HK-2 (cell line): ENCODE measurements at regions not wholly inside any gene's neighbourhood (a gene's known extent, or its start where the extent isn't known, plus 50 kb on each side); places are given as distances from the start of the nearest gene placed in this dataset.
"Not testable (repeated sequence)": the region's sequence is repeated elsewhere in the genome, so short reads cannot be mapped to it uniquely, and the experiment has no call there.

ENCODE experiments used
- DNase-seq: peaks from one replicate; pipeline ENCODE4 v3.0.0-alpha.2; 2018; ENCODE audit not compliant: unreplicated experiment

DNA sequence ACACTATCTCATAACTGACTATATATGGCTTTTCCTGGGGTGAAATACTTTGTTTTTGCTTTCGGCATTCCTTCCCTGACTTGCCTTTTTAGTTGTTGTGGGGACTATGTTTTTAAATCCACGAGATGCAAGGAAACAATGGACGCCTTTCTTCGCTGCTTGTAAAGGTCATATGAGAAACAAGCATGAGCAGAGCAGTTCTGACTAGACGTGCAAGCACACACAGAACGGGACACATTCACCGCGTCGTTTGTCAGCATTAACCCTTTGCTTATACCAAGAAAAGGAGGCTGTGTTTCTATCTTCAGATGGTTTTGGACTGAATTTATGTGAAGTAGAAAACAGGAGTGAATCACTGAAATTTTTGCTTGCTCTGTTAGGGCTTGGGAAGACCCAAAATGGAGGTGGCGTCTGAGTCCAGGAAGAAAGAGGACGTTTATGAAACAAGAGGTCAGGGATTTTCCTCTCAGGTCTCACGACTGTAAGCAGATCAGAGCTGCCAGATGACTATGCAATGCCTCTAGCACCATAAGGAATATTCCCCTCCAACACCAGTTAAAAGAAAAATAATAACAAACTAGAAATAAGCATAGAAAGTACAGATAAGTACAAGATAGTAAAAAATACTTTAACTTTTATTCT, 358.9 kb downstream of the DLEU7 start:
- DNase-seq = no peak

GRCh38 chr13:50485979-50486935, 357.2 kb downstream of the DLEU7 start:
- DNase-seq = no peak

DNA sequence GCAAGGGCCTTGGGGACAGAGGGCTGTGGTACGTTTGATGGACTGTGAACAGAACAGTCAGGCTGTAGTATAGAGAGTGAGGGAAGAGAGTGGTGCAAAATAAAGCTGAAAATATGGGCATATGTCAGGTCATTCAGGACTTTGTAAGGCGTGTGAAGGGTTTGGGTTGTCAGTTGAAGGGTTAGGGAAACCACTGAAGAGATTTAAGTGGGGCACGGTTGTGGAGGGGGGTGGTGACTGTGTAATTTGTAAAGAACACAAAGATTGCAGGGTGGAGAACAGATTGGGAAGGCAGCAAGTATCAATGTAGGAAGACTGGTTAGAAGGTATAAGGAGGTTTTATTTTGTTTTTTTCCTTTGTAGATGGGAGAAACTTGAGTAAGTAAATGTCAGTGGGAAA, 349.8 kb downstream of the DLEU7 start:
- no peak for DNase-seq

- DNase-seq = no peak
Measured at GRCh38 chr13:50494138-50494537, 349.4 kb downstream of the DLEU7 start.

GRCh38 chr13:50503212-50503611, 340.3 kb downstream of the DLEU7 start:
- DNase-seq = not testable (repeated sequence)

GRCh38 chr13:50509167-50509566, 334.3 kb downstream of the DLEU7 start:
- DNase-seq = no peak

- no peak for DNase-seq
Measured at GRCh38 chr13:50509771-50510441, 333.6 kb downstream of the DLEU7 start.

DNA sequence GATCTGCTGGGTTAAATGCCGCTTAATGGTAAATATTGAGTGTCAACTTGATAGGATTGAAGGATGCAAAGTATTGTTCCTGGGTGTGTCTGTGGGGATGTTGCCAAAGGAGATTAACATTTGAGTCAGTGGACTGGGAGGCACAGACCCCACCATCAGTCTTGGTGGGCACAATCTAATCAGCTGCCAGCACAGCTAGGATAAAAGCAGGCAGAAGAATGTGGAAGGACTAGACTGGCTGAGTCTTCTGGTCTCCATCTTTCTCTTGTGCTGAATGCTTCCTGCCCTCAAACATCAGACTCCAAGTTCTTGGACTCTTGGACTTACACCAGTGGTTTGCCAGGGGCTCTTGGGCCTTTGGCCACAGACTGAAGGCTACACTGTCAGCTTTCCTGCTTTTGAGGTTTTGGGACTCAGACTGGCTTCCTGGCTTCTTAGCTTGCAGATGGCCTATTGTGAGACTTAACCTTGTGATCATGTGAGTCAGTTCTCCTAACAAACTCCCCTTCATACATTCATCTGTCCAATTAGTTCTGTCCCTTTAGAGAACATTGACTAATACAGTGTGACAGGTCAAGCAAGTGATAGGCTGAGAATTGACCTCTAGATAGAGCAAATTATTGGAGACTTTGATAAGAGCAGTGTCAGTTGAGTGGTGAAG, 332.5 kb downstream of the DLEU7 start:
- not testable (repeated sequence) for DNase-seq

- no peak for DNase-seq
Measured at GRCh38 chr13:50511877-50512341, 331.6 kb downstream of the DLEU7 start.

- no peak for DNase-seq
Measured at GRCh38 chr13:50512474-50513299, 330.8 kb downstream of the DLEU7 start.

DNA sequence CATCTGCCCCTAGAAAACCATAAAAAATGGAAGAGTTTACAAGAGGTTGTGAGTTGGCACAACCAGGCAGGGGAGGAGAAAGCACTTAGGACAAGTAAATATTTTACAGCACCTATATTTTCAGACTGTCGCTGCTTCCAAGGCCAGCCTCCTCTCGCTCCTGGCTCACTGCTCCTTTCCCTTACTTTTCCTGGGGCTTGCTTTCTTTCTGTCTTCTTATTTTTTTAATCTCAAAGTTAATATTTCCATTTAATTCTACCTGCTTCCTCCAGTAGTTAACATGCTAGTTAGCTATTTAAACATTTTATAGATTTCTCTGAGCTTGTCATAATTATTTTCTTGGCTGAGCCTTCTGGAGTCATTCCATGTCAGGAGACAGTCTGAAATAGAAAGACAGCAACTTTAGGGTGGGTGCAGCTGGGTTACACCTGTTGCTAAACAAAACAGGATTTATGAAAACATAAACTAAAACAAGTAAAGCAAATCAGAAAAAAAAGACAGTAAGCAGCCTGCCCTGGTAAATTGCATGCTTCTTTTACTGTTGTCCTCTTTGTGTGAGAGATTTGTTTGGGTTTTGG, 330.1 kb downstream of the DLEU7 start:
- DNase-seq = no peak

DNA sequence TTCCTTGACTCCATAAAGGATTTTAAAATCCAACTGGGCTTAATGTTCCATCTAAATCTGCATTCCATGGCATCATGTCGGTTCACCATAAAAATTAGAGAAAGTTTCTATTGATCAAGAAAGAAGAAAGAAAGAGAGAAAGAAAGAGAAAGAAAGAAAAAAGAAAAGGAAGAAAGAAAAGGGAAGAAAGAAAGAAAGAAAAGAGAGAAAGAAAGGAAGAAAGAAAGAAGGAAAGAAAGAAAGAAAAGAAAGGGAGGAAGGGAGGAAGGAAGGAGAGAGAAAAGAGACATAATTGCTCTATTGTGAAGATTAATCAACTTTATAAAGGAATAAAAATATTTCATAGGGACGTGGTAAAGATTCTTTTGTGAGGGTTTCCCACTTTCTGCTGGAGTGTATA, 329.2 kb downstream of the DLEU7 start:
- DNase-seq = no peak

- no peak for DNase-seq
Measured at GRCh38 chr13:50518131-50518530, 325.4 kb downstream of the DLEU7 start.

DNA sequence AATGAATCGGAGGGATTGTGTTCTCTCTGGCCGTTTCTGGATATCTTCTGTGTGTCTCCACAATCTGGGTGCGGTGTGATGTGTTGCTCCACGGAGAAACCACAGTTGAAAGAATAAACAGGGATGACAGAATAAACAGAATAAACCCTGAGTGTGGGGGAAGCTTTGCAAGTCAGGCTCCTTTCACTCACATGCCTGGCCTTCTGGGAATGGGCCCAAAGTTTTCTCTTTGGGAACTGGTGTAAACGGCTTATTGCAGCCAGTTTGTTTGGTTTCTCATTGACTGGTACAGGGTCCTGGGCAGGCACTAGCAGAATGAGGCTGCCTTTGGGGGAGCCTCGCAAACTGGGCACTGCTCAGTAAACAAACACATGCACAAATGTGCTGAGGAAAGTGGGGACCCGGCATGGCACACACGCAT, 324.7 kb downstream of the DLEU7 start:
- DNase-seq = no peak

- DNase-seq = no peak
Measured at GRCh38 chr13:50519866-50520265, 323.6 kb downstream of the DLEU7 start.

GRCh38 chr13:50521006-50521830, 322.3 kb downstream of the DLEU7 start:
- no peak for DNase-seq

DNA sequence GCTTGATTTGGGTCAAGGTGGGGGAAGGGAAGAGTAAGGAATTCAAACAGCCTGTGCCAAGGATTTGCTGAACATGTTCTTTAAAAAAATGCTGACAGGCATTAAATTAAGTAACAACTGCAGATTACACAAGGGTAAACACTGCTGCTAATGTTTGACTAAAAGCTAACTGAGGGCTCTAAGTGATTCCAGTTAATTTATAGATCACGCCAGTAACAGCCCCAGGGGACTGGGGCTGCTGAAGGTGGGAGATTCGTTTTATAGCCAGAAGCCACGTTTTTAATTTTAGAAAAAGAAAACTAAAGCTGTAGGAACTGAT, 321.7 kb downstream of the DLEU7 start:
- DNase-seq = no peak

DNA sequence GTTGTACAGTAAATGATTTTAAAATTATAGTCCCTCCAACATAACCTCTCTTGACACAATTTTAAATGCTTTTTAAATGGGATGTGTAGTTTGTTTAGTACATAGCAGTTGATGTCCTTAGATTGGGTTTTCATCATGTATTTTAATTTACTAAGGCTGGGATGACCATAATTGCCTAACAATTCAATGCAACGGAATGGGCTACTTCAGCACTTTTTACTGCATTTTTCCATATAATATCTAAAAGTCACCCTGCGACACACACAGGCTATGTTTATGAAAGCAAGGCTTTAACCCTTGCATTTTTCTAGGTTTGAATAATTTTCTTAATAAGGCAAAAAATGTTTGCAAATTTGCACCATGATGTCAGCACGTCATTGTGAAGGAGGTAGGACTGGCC, 321.0 kb downstream of the DLEU7 start:
- no peak for DNase-seq

- DNase-seq = no peak
Measured at GRCh38 chr13:50523307-50523706, 320.2 kb downstream of the DLEU7 start.

DNA sequence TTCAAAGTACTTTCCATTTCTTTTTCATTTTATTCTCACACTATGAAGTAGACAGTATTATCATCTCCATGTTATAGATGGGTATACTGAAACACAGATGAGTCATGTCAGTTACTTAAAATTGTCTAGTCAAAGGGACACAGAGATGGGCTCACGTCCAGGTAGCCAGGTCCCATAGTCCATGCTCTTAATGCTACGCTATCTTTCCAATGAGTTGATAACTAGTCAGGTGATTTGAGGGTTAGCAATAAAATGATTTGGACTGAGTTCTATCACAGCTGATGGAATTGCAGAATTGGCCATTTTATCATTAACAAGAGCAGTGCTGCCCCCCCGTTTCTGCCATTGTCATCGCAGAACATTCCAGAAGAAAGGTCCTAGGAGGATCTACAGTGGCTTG, 318.9 kb downstream of the DLEU7 start:
- DNase-seq = no peak
